SK-N-MC (cell line): ENCODE measurements at regions not wholly inside any gene's neighbourhood (a gene's known extent, or its start where the extent isn't known, plus 50 kb on each side); places are given as distances from the start of the nearest gene placed in this dataset.
"Not testable (repeated sequence)": the region's sequence is repeated elsewhere in the genome, so short reads cannot be mapped to it uniquely, and the experiment has no call there.

ENCODE experiments used
- DNase-seq: peaks from one replicate; pipeline ENCODE4 v3.0.0-alpha.2; 2011; ENCODE audit warnings: low read depth, low spot score
- H3K27ac ChIP-seq: fragments of 200-600 bp; sonication (generic); 2 replicates; pipeline ENCODE4 v1.5.1; 2016; ENCODE audit warnings: mixed run types
- H3K36me3 ChIP-seq: fragments of 200-600 bp; sonication (generic); 2 replicates; pipeline ENCODE4 v1.6.1; 2017; ENCODE audit warnings: antibody characterized with exemption, low read length, mixed read lengths; ENCODE audit not compliant: insufficient read depth
- H3K4me3 ChIP-seq: fragments of 200-600 bp; sonication (generic); 2 replicates; pipeline ENCODE4 v1.5.1; 2016
- H3K9ac ChIP-seq: fragments of 200-600 bp; sonication (generic); 2 replicates; pipeline ENCODE4 v1.8.0; 2017; ENCODE audit warnings: mixed run types, mixed read lengths; ENCODE audit not compliant: insufficient read length
- H3K9me3 ChIP-seq: fragments of 200-600 bp; sonication (generic); 2 replicates; pipeline ENCODE4 v1.6.1; 2017; ENCODE audit warnings: low read depth, mild to moderate bottlenecking, antibody characterized with exemption, low read length, moderate library complexity, mixed read lengths
- EZH2 ChIP-seq: fragments of 200-600 bp; sonication (generic); IDR thresholded peaks from one replicate; pipeline ENCODE4 v1.6.1; 2017; ENCODE audit warnings: antibody characterized with exemption
- FOXP2 ChIP-seq: optimal IDR thresholded peaks from 2 replicates; pipeline ENCODE3; 2011; ENCODE audit warnings: mild to moderate bottlenecking, moderate library complexity; ENCODE audit not compliant: insufficient read depth; ENCODE audit errors: extremely low read length, control extremely low read depth
- POLR2AphosphoS5 ChIP-seq: IDR thresholded peaks from 2 replicates; pipeline ENCODE4 v1.6.1; 2012; ENCODE audit warnings: mild to moderate bottlenecking, low read depth, low read length, borderline replicate concordance

- not testable (repeated sequence) for H3K4me3 ChIP-seq, H3K9me3 ChIP-seq, H3K9ac ChIP-seq, DNase-seq, H3K36me3 ChIP-seq, H3K27ac ChIP-seq
These were observed 152.0 kb upstream of the CDK13 start for GRCh38 chr7:39798077-39798476.

- H3K36me3 ChIP-seq = no peaks in the 10 kb centered on the region
- DNase-seq = no peak
These were observed 141.1 kb upstream of the CDK13 start for GRCh38 chr7:39808796-39809481.

GRCh38 chr7:39810204-39810642, 139.8 kb upstream of the CDK13 start:
- Histone ChIP-seq H3K9ac (no peak overlapping the region), H3K27ac (no peak overlapping the region), H3K36me3 (no peaks in the 10 kb centered on the region), H3K4me3 (no peak overlapping the region), H3K9me3 (no peaks in the 10 kb centered on the region)
- DNase-seq = no peak
- no peak for TF ChIP-seq POLR2AphosphoS5
- no peak for TF ChIP-seq FOXP2
- TF ChIP-seq EZH2 = no peak

More at GRCh38 chr7:39808796-39809481, 141.1 kb upstream of the CDK13 start:
- TF ChIP-seq POLR2AphosphoS5 (no peak), FOXP2 (no peak), EZH2 (no peak)
- Histone ChIP-seq H3K9ac (no peak overlapping the region), H3K27ac (no peak overlapping the region), H3K4me3 (no peak overlapping the region), H3K9me3 (no peaks in the 10 kb centered on the region)

GRCh38 chr7:39810710-39811109, 139.3 kb upstream of the CDK13 start:
- Histone ChIP-seq H3K36me3 (no peaks in the 10 kb centered on the region), H3K9ac (no peak overlapping the region), H3K27ac (no peak overlapping the region), H3K9me3 (no peaks in the 10 kb centered on the region), H3K4me3 (no peak overlapping the region)
- no peak for TF ChIP-seq FOXP2
- TF ChIP-seq POLR2AphosphoS5 = no peak
- no peak for TF ChIP-seq EZH2
- DNase-seq = no peak

GRCh38 chr7:39811161-39811614, 138.9 kb upstream of the CDK13 start:
- TF ChIP-seq FOXP2 (no peak), EZH2 (no peak), POLR2AphosphoS5 (0 out of 2 replicates have a peak, but pooled peaks have one; percentile 35)
- no peaks in the 10 kb centered on the region for H3K9me3 ChIP-seq
- no peak overlapping the region for H3K27ac ChIP-seq
- no peak overlapping the region for H3K4me3 ChIP-seq
- DNase-seq = peak; percentile 73
- H3K36me3 ChIP-seq = no peaks in the 10 kb centered on the region
- H3K9ac ChIP-seq = no peak overlapping the region

GRCh38 chr7:39816462-39817060, 133.5 kb upstream of the CDK13 start:
- no peak overlapping the region for H3K27ac ChIP-seq
- H3K4me3 ChIP-seq = no peak overlapping the region
- H3K9me3 ChIP-seq = no peaks in the 10 kb centered on the region
- H3K9ac ChIP-seq = no peak overlapping the region
- H3K36me3 ChIP-seq = no peaks in the 10 kb centered on the region
- no peak for TF ChIP-seq EZH2
- no peak for TF ChIP-seq FOXP2
- no peak for TF ChIP-seq POLR2AphosphoS5
- DNase-seq = no peak

GRCh38 chr7:39819514-39819913, 130.5 kb upstream of the CDK13 start:
- H3K36me3 ChIP-seq = no peaks in the 10 kb centered on the region
- H3K27ac ChIP-seq = no peak overlapping the region
- H3K9ac ChIP-seq = no peak overlapping the region
- no peak for TF ChIP-seq FOXP2
- TF ChIP-seq POLR2AphosphoS5 = no peak
- TF ChIP-seq EZH2 = no peak
- H3K9me3 ChIP-seq = no peaks in the 10 kb centered on the region
- H3K4me3 ChIP-seq = no peak overlapping the region
- DNase-seq = no peak

- Histone ChIP-seq H3K9ac (no peak overlapping the region), H3K27ac (no peak overlapping the region), H3K4me3 (no peak overlapping the region), H3K9me3 (no peaks in the 10 kb centered on the region), H3K36me3 (no peaks in the 10 kb centered on the region)
- no peak for DNase-seq
- TF ChIP-seq FOXP2 (no peak), EZH2 (no peak), POLR2AphosphoS5 (no peak)
These were observed 125.4 kb upstream of the CDK13 start for GRCh38 chr7:39824456-39825200.
